Hepatocyte (in vitro differentiated cells): ENCODE measurements at regions not wholly inside any gene's neighbourhood (a gene's known extent, or its start where the extent isn't known, plus 50 kb on each side); places are given as distances from the start of the nearest gene placed in this dataset.

Experiments
- CTCF ChIP-seq: fragments of 200-600 bp; sonication (generic); IDR thresholded peaks from 2 replicates; pipeline ENCODE4 v1.5.1; 2016; ENCODE audit warnings: antibody characterized with exemption, mild to moderate bottlenecking; ENCODE audit not compliant: poor library complexity
- EZH2 ChIP-seq: fragments of 200-600 bp; sonication (generic); IDR thresholded peaks from 2 replicates; pipeline ENCODE4 v1.6.1; 2016; ENCODE audit warnings: antibody characterized with exemption, mild to moderate bottlenecking, borderline replicate concordance
- EZH2phosphoT487 ChIP-seq: fragments of 200-600 bp; sonication (generic); IDR thresholded peaks from one replicate; pipeline ENCODE4 v1.6.1; 2018; ENCODE audit warnings: antibody characterized with exemption, mild to moderate bottlenecking, low read depth, moderate library complexity; ENCODE audit not compliant: unreplicated experiment, severe bottlenecking

DNA sequence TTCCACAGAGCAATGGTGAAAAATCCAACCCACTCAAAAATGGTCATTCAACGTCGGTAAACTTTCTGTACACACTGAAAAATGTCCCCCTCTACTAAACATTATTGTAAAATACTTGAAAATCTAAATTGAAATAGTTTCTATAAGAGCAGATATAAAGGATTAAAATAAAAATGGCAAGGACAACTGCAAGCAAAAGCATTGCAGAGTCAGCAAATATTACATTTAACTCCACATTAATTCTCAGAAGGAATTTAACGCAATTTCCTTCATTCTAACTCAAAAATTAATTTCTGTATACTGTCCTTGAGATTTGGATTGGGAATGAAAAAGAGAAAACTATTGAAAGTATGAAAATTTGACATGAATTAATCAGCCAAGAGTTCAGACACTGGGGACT lies 64.4 kb upstream of the SSBP2 start:
- TF ChIP-seq CTCF (no peak), EZH2phosphoT487 (no peak), EZH2 (no peak)
